Stomach (tissue), 8 donors: ENCODE measurements at regions not wholly inside any gene's neighbourhood (a gene's known extent, or its start where the extent isn't known, plus 50 kb on each side); places are given as distances from the start of the nearest gene placed in this dataset.

Experiments
- DNase-seq, 2 donors: peaks; one replicate each; pipeline versions ENCODE4 v3.0.0 to v3.0.0-alpha.2; 2013 to 2019
- H3K27ac ChIP-seq, 5 donors: fragments of 200-600 bp in 4 of 5; sonication (generic) in 4 of 5; one replicate each; pipeline ENCODE4 v1.5.1; 2013 to 2019; ENCODE audit warnings: mild to moderate bottlenecking in 1 of 5, moderate library complexity in 1 of 5
- H3K27me3 ChIP-seq, 3 donors: fragments of 200-600 bp; sonication (generic); one replicate each; pipeline ENCODE4 v1.5.1; 2017 to 2019; ENCODE audit warnings: mixed run types in 1 of 3
- H3K36me3 ChIP-seq, 4 donors: fragments of 200-600 bp; sonication (generic); 1 replicate in 3 of 4; 2 replicates in 1 of 4; pipeline ENCODE4 v1.5.1; 2016 to 2019
- H3K4me1 ChIP-seq, 4 donors: fragments of 200-600 bp; sonication (generic); one replicate each; pipeline ENCODE4 v1.5.1; 2016 to 2019
- H3K4me3 ChIP-seq, 4 donors: fragments of 200-600 bp; sonication (generic) in 3 of 4; one replicate each; pipeline ENCODE4 v1.5.1; 2016 to 2019; ENCODE audit warnings: mild to moderate bottlenecking in 1 of 4
- H3K9me3 ChIP-seq, 4 donors: fragments of 200-600 bp; sonication (generic); one replicate each; pipeline ENCODE4 v1.5.1; 2016 to 2019
- EP300 ChIP-seq: sonication (generic); formaldehyde crosslinking; IDR thresholded peaks from one replicate; pipeline ENCODE4 v1.6.1; 2017; ENCODE audit warnings: antibody characterized with exemption
- POLR2A ChIP-seq, 4 donors: fragments of 450-650 bp; IDR thresholded peaks; one replicate each; pipeline ENCODE4 v1.6.1; 2016; ENCODE audit warnings: antibody characterized with exemption in 4 of 4, control low read depth in 2 of 4, mild to moderate bottlenecking in 1 of 4, moderate library complexity in 1 of 4
- POLR2AphosphoS5 ChIP-seq, 3 donors: sonication (generic); formaldehyde crosslinking; IDR thresholded peaks; one replicate each; pipeline ENCODE4 v1.6.1; 2016; ENCODE audit warnings: antibody characterized with exemption in 3 of 3
- WGBS, 5 donors: extraction: QIAGEN DNeasy Blood & Tissue Kit in 3 of 5; methylation state at CpG; one replicate each; pipeline versions ENCODE4 v1.1.5 to v1.1.7; 2013 to 2018; 5-methylcytosine and 5-hydroxymethylcytosine counted together
- intact Hi-C: fragments of 100-400 bp; cut with DNase I; formaldehyde crosslinking; loops from one replicate; pipeline ENCODE4 v1.15.1; 2023; ENCODE audit warnings: low total_unique reads
- TF ChIP-seq, protein P1 (sequence below), 7 experiments: fragments of 450-650 bp in 4 of 7; fragments of 200-600 bp in 3 of 7; sonication (generic) in 3 of 7; IDR thresholded peaks; one replicate each; pipeline ENCODE4 v1.5.1; 2016 to 2019; ENCODE audit warnings: antibody characterized with exemption in 7 of 7, control low read depth in 2 of 7, mild to moderate bottlenecking in 1 of 7
- donor health status: healthy with polysubstance abuse.
- donor health status: Bipolar disorder and iron deficiency.
- donor health status: healthy.

DNA sequence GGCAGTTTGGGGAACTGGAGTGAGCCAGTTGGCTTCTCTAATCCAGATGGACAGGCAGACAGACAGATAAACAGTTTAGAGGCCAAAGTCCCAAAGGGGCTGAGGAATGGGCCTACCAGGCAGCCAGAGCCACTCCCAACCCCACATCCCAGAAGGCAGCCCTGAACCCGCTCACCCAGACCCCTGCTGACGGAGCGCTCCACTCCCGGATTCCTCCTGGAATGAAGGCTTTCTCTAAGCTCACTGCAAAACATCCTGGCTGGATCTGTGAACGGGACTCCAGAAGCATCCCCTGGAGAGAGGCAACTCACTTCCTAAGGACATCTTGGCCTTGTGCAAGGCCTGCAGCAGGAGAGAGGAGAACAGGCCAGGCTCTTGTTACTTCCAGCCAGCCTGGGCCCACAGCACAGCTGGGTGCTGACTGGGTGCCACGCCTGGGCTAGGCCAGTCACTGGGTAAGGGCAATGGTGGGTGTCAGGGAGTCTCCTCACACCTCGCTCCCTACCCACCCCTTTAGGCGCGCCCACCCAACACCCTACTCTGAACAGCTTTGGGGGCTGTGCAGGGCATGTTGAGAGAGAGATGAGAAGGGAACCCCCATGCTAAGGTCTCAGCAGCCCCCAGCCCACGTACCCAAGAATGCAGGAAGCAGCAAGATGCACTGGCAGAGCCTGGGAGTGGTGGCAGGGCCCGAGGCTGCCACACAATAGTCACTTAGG, 168.6 kb upstream of the ZMIZ1 start:
- Histone ChIP-seq H3K27ac (peak overlapping the region in 2 of 5 donors; percentile 31 to 43), H3K36me3 (no peaks in the 10 kb centered on the region), H3K27me3 (no peaks in the 10 kb centered on the region), H3K9me3 (no peaks in the 10 kb centered on the region), H3K4me1 (no peaks in the 10 kb centered on the region), H3K4me3 (no peak overlapping the region)
- WGBS, 5 donors = 78 to 87% (median 79%) methylated on average over 10 to 11 of the region's 11 CpGs
- DNase-seq = peak in 1 of 2 donors; percentile 65
- TF ChIP-seq EP300 (no peak), POLR2AphosphoS5 (IDR thresholded peaks at IDR 0.05) (no peak), POLR2A (IDR thresholded peaks at IDR 0.05) (no peak)
- TF ChIP-seq, protein P1, sequence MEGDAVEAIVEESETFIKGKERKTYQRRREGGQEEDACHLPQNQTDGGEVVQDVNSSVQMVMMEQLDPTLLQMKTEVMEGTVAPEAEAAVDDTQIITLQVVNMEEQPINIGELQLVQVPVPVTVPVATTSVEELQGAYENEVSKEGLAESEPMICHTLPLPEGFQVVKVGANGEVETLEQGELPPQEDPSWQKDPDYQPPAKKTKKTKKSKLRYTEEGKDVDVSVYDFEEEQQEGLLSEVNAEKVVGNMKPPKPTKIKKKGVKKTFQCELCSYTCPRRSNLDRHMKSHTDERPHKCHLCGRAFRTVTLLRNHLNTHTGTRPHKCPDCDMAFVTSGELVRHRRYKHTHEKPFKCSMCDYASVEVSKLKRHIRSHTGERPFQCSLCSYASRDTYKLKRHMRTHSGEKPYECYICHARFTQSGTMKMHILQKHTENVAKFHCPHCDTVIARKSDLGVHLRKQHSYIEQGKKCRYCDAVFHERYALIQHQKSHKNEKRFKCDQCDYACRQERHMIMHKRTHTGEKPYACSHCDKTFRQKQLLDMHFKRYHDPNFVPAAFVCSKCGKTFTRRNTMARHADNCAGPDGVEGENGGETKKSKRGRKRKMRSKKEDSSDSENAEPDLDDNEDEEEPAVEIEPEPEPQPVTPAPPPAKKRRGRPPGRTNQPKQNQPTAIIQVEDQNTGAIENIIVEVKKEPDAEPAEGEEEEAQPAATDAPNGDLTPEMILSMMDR (IDR thresholded peaks at IDR 0.05) = no peak
- intact Hi-C loops = no loop called here

DNA sequence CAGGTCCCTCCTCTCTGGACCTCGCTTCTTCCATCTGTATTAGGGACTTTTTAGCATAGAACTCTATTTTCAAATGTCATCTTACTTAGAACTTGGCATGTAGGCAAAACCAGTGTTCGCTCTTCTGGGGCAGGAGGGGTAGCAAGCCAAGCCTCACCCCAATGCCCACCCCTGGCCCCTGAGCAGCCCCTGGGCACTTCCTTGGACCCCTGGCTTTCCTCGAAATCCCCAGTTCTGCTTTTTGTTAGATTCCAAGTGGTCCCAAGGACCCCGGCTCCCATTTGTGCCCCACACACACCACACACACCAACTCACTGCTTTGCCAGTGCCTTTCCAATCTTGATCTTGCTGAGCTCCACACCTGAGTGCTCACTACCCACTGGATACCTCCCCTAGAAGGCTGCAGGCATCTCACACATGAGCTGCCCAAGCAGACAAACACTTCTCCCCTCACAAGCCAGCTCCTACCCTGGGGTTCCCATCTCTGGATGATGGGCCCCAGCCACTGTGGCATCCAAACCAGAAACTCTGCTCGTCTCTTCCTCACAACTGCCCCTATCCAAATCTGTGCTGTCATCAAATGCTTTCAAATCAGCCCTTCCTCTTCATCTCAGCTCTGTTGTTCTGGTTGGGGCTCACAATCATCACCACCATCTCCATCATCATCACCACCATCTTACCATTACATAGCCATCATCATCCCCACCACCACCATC, 167.9 kb upstream of the ZMIZ1 start:
- WGBS, 5 donors = 87 to 96% (median 93%) methylated on average over 5 of the region's 5 CpGs
- Histone ChIP-seq H3K4me1 (no peaks in the 10 kb centered on the region), H3K4me3 (no peak overlapping the region), H3K9me3 (no peaks in the 10 kb centered on the region), H3K27ac (peak overlapping the region in 1 of 5 donors; percentile 43), H3K36me3 (no peaks in the 10 kb centered on the region), H3K27me3 (no peaks in the 10 kb centered on the region)
- intact Hi-C loops = no loop called here
- DNase-seq = peak in 1 of 2 donors; percentile 11
- no peak for TF ChIP-seq EP300
- TF ChIP-seq POLR2AphosphoS5 (IDR thresholded peaks at IDR 0.05) = no peak
- TF ChIP-seq POLR2A (IDR thresholded peaks at IDR 0.05) = no peak
- TF ChIP-seq, protein P1 (IDR thresholded peaks at IDR 0.05) = no peak

DNA sequence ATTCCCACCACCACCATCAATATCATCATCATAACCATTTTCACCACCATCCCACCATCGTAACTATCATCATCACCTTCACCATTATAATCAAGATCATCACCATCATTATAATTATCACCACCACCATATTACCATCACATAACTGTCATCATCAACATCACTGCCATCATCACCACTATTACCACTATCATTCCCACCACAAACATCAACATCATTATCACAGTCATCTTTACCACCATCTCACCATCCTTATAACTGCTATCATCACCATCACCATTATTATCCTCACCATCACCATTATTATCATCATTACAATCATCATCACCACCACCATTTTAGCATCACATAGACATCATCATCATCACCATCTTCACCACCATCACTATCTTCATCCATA, 167.1 kb upstream of the ZMIZ1 start:
- H3K4me3 ChIP-seq = no peak overlapping the region
- TF ChIP-seq, protein P1 (IDR thresholded peaks at IDR 0.05) = no peak
- TF ChIP-seq POLR2A (IDR thresholded peaks at IDR 0.05) = no peak
- TF ChIP-seq POLR2AphosphoS5 (IDR thresholded peaks at IDR 0.05) = no peak
- no peak for TF ChIP-seq EP300
- no peaks in the 10 kb centered on the region for H3K36me3 ChIP-seq
- no peaks in the 10 kb centered on the region for H3K27me3 ChIP-seq
- intact Hi-C loops = no loop called here
- 91 to 98% (median 94%) methylated on average over 1 of the region's 1 CpG for WGBS, 5 donors
- H3K4me1 ChIP-seq = no peaks in the 10 kb centered on the region
- no peak for DNase-seq
- no peaks in the 10 kb centered on the region for H3K9me3 ChIP-seq
- H3K27ac ChIP-seq = no peak overlapping the region

DNA sequence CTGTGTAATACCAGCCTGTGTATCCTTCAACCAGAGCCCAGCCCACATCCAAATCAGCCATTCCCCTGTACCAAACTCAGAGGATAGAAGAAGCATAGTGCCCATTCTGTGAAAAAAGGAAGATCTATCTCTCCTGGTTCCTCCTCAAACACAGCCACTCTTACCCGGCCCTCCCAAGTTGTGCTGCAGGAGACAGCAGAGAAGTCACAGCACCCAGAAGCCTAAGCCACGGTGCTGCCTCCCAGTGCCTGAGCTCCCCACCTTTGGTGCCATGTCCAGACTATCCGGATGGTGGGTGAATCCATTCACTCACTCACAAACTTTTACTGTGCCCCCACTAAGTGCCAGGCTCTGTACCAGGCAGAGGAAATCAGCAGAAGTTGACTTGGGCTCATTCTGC, 166.0 kb upstream of the ZMIZ1 start:
- Histone ChIP-seq H3K9me3 (no peaks in the 10 kb centered on the region), H3K27me3 (no peaks in the 10 kb centered on the region), H3K36me3 (no peaks in the 10 kb centered on the region), H3K4me3 (no peak overlapping the region), H3K4me1 (no peaks in the 10 kb centered on the region), H3K27ac (no peak overlapping the region)
- peak in 1 of 2 donors; percentile 8 for DNase-seq
- intact Hi-C loops = no loop called here
- WGBS, 5 donors = 80 to 94% (median 89%) methylated on average over 1 to 3 of the region's 3 CpGs
- TF ChIP-seq, protein P1 (IDR thresholded peaks at IDR 0.05) = no peak
- TF ChIP-seq EP300 = no peak
- TF ChIP-seq POLR2A (IDR thresholded peaks at IDR 0.05) = no peak
- TF ChIP-seq POLR2AphosphoS5 (IDR thresholded peaks at IDR 0.05) = no peak
